Activated B cell treated with CpG ODN at 0.5 μM for 24 hours (primary cell): ENCODE measurements at regions not wholly inside any gene's neighbourhood (a gene's known extent, or its start where the extent isn't known, plus 50 kb on each side); places are given as distances from the start of the nearest gene placed in this dataset.

Experiments
- ATAC-seq: fragments of 200-7000 bp; cut with Tn5 transposase; one replicate; pipeline ENCODE4 v1.10.0; 2021; ENCODE audit warnings: low read depth, mild to moderate bottlenecking, moderate library complexity
- CTCF ChIA-PET: fragments of 350-600 bp; sonication (Branson Sonifier 250); formaldehyde crosslinking; loops from one replicate; lab custom pipeline; 2021; ENCODE audit warnings: antibody characterized with exemption; lab: Charles Lee
- POLR2A ChIA-PET: fragments of 350-600 bp; sonication (Branson Sonifier 250); formaldehyde crosslinking; loops from one replicate; lab custom pipeline; 2021; ENCODE audit warnings: antibody characterized with exemption; lab: Charles Lee
- DNase-seq: peaks from one replicate; pipeline ENCODE4 v3.0.0; 2022
- H3K27ac Mint-ChIP-seq: one replicate; pipeline ENCODE4 v1.8.0; 2020; ENCODE audit warnings: mixed read lengths
- H3K27me3 Mint-ChIP-seq: one replicate; pipeline ENCODE4 v1.8.0; 2021; ENCODE audit warnings: mixed read lengths
- H3K36me3 Mint-ChIP-seq: one replicate; pipeline ENCODE4 v1.8.0; 2021; ENCODE audit warnings: low read depth, mixed read lengths
- H3K4me1 Mint-ChIP-seq: one replicate; pipeline ENCODE4 v1.8.0; 2021; ENCODE audit warnings: mixed read lengths
- H3K4me3 Mint-ChIP-seq: one replicate; pipeline ENCODE4 v1.8.0; 2020; ENCODE audit warnings: mild to moderate bottlenecking, mixed read lengths
- H3K9me3 Mint-ChIP-seq: one replicate; pipeline ENCODE4 v1.8.0; 2020; ENCODE audit warnings: mixed read lengths
- CTCF ChIP-seq: fragments of 200-600 bp; IDR thresholded peaks from one replicate; pipeline ENCODE4 v1.8.0; 2022; ENCODE audit warnings: antibody characterized with exemption, mild to moderate bottlenecking
- intact Hi-C: fragments of 100-400 bp; cut with micrococcal nuclease; formaldehyde crosslinking; loops from one replicate; pipeline ENCODE4 v1.15.1; 2024

GRCh38 chr14:60585676-60586075 is 63.6 kb downstream of the SIX1 start:
- Mint-ChIP-seq H3K27ac (no peak overlapping the region), H3K36me3 (no peaks in the 10 kb centered on the region), H3K9me3 (no peaks in the 10 kb centered on the region), H3K4me3 (no peak overlapping the region), H3K27me3 (peaks cover 8% of the 10 kb centered on the region), H3K4me1 (no peaks in the 10 kb centered on the region)
- CTCF ChIA-PET, result no interaction called here
- no peak for TF ChIP-seq CTCF
- intact Hi-C loops, result no loop called here
- ATAC-seq (no peak), DNase-seq (no peak)
- POLR2A ChIA-PET, result no interaction called here

- ATAC-seq, result no peak
- TF ChIP-seq CTCF, result no peak
- CTCF ChIA-PET, result no interaction called here
- intact Hi-C loops, result no loop called here
- Mint-ChIP-seq H3K4me3 (no peak overlapping the region), H3K27me3 (peaks cover 10% of the 10 kb centered on the region), H3K4me1 (no peaks in the 10 kb centered on the region), H3K27ac (no peak overlapping the region), H3K9me3 (no peaks in the 10 kb centered on the region), H3K36me3 (no peaks in the 10 kb centered on the region)
- no peak for DNase-seq
- POLR2A ChIA-PET, result interaction anchor here (0.7 kb wide), 1 partner anchor 16 kb away, joined by 4 read pairs; no protein-coding TSS in a partner anchor
These were observed 59.8 kb downstream of the SIX1 start for GRCh38 chr14:60589442-60589841.

GRCh38 chr14:60590991-60591414 is 58.3 kb downstream of the SIX1 start:
- Mint-ChIP-seq H3K4me3 (no peak overlapping the region), H3K36me3 (no peaks in the 10 kb centered on the region), H3K4me1 (no peaks in the 10 kb centered on the region), H3K27me3 (peaks cover 10% of the 10 kb centered on the region), H3K9me3 (no peaks in the 10 kb centered on the region), H3K27ac (no peak overlapping the region)
- ChIA-PET POLR2A (interaction anchor here (0.7 kb wide), 1 partner anchor 34 kb away, joined by 3 read pairs; no protein-coding TSS in a partner anchor), CTCF (no interaction called here)
- TF ChIP-seq CTCF, result no peak
- DNase-seq, result no peak
- ATAC-seq, result no peak
- intact Hi-C loops, result no loop called here
